ENCODE measurements at regions not wholly inside any gene's neighbourhood (a gene's known extent, or its start where the extent isn't known, plus 50 kb on each side); places are given as distances from the start of the nearest gene placed in this dataset.

DNA sequence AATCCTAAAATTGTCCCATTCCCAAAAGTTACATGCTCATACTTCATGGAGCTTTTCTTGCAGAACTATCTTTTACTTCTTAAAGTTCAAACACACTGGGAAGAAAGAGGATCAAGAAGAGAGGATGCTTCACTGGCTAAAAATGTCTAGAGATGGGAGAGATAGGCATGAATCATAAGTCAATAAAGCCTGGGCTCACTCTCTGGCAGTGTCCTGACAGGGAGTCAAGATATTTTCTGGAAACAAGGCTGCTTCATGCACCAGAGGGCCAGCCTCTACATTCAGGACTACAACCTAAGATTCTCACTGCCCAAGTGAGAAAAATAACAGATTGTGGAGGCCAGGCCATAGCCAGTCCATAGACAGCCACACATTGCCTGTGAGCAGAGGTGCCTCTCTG is 1358.4 kb downstream of the EFNA5 start:
- TF ChIP-seq, protein P1, sequence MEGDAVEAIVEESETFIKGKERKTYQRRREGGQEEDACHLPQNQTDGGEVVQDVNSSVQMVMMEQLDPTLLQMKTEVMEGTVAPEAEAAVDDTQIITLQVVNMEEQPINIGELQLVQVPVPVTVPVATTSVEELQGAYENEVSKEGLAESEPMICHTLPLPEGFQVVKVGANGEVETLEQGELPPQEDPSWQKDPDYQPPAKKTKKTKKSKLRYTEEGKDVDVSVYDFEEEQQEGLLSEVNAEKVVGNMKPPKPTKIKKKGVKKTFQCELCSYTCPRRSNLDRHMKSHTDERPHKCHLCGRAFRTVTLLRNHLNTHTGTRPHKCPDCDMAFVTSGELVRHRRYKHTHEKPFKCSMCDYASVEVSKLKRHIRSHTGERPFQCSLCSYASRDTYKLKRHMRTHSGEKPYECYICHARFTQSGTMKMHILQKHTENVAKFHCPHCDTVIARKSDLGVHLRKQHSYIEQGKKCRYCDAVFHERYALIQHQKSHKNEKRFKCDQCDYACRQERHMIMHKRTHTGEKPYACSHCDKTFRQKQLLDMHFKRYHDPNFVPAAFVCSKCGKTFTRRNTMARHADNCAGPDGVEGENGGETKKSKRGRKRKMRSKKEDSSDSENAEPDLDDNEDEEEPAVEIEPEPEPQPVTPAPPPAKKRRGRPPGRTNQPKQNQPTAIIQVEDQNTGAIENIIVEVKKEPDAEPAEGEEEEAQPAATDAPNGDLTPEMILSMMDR (IDR thresholded peaks at IDR 0.05 in 2 of 3, conservative IDR thresholded peaks at IDR 0.05 in 1 of 3; ENCODE audit: borderline replicate concordance in 1 of 3, insufficient read depth in 1 of 3, low read depth in 2 of 3, low read length in 2 of 3): no peak
- TF ChIP-seq POLR2A (IDR thresholded peaks at IDR 0.05; ENCODE audit: borderline replicate concordance, extremely low read depth, insufficient read depth, insufficient read length) (no peak), SRF (IDR thresholded peaks at IDR 0.05; ENCODE audit: low read depth) (no peak), POLR2AphosphoS5 (IDR thresholded peaks at IDR 0.05; ENCODE audit: low read depth, low read length) (no peak), JUND (IDR thresholded peaks at IDR 0.05) (no peak), TCF7L2 (IDR thresholded peaks at IDR 0.05; ENCODE audit: borderline replicate concordance, extremely low read depth, insufficient read depth, insufficient read length) (no peak), YY1 (IDR thresholded peaks at IDR 0.05; ENCODE audit: extremely low read depth, insufficient replicate concordance, low read depth, low read length) (no peak), RAD21 (IDR thresholded peaks at IDR 0.05; ENCODE audit: low read depth) (no peak), SIN3A (IDR thresholded peaks at IDR 0.05; ENCODE audit: low read depth) (no peak), EGR1 (IDR thresholded peaks at IDR 0.05; ENCODE audit: low read depth) (no peak), EZH2 (IDR thresholded peaks at IDR 0.05) (no peak)
- TF ChIP-seq, protein P2, sequence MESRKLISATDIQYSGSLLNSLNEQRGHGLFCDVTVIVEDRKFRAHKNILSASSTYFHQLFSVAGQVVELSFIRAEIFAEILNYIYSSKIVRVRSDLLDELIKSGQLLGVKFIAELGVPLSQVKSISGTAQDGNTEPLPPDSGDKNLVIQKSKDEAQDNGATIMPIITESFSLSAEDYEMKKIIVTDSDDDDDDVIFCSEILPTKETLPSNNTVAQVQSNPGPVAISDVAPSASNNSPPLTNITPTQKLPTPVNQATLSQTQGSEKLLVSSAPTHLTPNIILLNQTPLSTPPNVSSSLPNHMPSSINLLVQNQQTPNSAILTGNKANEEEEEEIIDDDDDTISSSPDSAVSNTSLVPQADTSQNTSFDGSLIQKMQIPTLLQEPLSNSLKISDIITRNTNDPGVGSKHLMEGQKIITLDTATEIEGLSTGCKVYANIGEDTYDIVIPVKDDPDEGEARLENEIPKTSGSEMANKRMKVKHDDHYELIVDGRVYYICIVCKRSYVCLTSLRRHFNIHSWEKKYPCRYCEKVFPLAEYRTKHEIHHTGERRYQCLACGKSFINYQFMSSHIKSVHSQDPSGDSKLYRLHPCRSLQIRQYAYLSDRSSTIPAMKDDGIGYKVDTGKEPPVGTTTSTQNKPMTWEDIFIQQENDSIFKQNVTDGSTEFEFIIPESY (IDR thresholded peaks at IDR 0.05; ENCODE audit: extremely low read depth, insufficient replicate concordance, low read length): no peak
- TF ChIP-seq, protein P3, sequence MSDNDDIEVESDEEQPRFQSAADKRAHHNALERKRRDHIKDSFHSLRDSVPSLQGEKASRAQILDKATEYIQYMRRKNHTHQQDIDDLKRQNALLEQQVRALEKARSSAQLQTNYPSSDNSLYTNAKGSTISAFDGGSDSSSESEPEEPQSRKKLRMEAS (IDR thresholded peaks at IDR 0.05): no peak

Data from HCT116 (cell line).